ENCODE measurements at regions not wholly inside any gene's neighbourhood (a gene's known extent, or its start where the extent isn't known, plus 50 kb on each side); places are given as distances from the start of the nearest gene placed in this dataset.

DNA sequence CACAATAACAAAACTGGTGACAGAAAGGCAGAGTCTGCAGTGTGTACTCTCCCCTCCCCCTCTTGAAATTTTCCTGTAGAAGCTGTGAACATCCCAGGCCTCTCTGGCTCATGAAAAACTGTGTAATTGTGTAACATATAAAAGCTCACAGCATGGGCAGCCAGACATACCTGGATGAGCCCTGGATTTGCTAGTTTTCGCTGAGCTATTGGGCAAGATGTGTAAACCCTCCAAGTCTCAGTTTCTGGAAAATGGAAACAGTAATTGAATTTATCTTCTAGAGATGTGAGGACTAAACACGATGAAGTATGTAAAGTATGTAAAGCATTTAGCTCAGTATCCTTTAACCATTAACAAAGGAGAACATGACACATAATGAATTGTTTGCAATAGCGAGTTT, 143.2 kb upstream of the ANKH start:
- H3K4me1 ChIP-seq (ENCODE audit: control insufficient read depth in 2 of 2, insufficient read depth in 1 of 2, low read depth in 1 of 2, low read length in 2 of 2), result no peaks in the 10 kb centered on the region
- no peak overlapping the region for H3K4me3 ChIP-seq (ENCODE audit: low read length in 2 of 2)
- H3K9ac ChIP-seq (ENCODE audit: low read depth, low read length, poor library complexity), result no peak overlapping the region
- no peak overlapping the region for H3K27ac ChIP-seq (replicated peaks; ENCODE audit: low read length)
- H3K27me3 ChIP-seq (ENCODE audit: control insufficient read depth in 3 of 3, insufficient read depth in 3 of 3, low read depth in 1 of 3, low read length in 3 of 3), result no peaks in the 10 kb centered on the region
- peaks cover 0 to 2% of the 10 kb centered on the region in 2 donors for H3K9me3 ChIP-seq (replicated peaks in 1 of 2; ENCODE audit: control insufficient read depth in 2 of 2, insufficient read depth in 1 of 2, low read depth in 1 of 2, low read length in 2 of 2)
- H2BK5ac ChIP-seq (ENCODE audit: low read length), result no peak overlapping the region
- no peaks in the 10 kb centered on the region for H3K36me3 ChIP-seq (replicated peaks in 1 of 2; ENCODE audit: control insufficient read depth in 2 of 2, insufficient read depth in 2 of 2, low read length in 2 of 2)
- no peak overlapping the region for H2BK120ac ChIP-seq (ENCODE audit: low read depth, low read length)
- H3K4me2 ChIP-seq (ENCODE audit: insufficient read depth, low read length, poor library complexity, severe bottlenecking), result no peak overlapping the region
- H3K79me1 ChIP-seq (ENCODE audit: low read depth, low read length), result no peaks in the 10 kb centered on the region
- no peak overlapping the region for H2BK15ac ChIP-seq (ENCODE audit: low read length)
- H3K14ac ChIP-seq (ENCODE audit: low read length), result no peak overlapping the region
- no peak for DNase-seq (ENCODE audit: low spot score)
- no peak overlapping the region for H2BK12ac ChIP-seq (ENCODE audit: low read length)
- no peak overlapping the region for H3K18ac ChIP-seq (ENCODE audit: low read length)
- H4K8ac ChIP-seq (ENCODE audit: low read depth, low read length), result no peak overlapping the region
- H2AFZ ChIP-seq (ENCODE audit: low read length), result no peak overlapping the region
- WGBS, 2 donors (ENCODE audit: extremely low coverage in 2 of 2, insufficient read length in 2 of 2, insufficient replicate concordance in 1 of 2), result no CpG with 5 or more reads among the region's 3 CpGs
- no peak overlapping the region for H3K23ac ChIP-seq (ENCODE audit: low read depth, low read length, poor library complexity)
- no peak overlapping the region for H4K91ac ChIP-seq (ENCODE audit: low read depth, low read length, poor library complexity)
- H2AK5ac ChIP-seq (ENCODE audit: low read depth, low read length), result no peak overlapping the region
- H3K4ac ChIP-seq (ENCODE audit: low read length), result no peak overlapping the region

DNA sequence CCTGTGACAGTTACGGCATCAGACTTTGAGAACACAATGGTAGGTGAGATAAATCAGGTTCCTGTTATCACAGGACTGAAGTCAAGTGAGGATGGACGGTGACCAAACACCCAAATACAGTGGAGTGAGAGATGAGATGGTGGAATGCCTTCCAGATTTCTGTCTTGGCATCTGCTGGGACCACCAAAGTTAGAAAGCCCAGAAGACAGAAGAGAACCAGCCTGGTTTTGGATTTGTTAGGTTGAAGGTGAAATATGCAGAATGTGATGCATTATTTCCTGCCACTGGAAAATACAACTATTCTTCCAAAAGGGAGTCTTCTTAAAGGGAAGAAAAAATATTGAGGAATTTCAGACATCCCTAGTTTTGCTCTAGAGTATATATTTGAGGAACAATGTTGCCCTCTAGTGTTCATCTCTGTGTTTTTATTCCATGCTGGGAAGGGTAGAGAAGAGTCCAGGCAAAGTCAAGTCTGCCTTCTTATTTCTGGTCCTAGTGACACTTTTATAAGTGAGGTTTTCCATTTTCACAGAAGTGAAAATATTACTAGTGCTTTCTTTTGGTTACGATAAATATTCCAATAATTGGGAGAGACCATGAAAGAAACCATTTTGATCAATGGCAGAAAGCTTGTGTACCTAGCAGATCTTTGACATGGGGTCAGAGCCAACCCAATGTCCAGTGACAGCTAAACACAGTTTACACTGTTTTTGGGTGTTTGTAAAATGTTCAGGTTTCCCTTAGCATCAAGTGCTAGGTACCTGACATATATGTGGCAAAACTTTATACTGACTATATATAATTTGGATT, 142.3 kb upstream of the ANKH start:
- Histone ChIP-seq H3K4me2 (ENCODE audit: insufficient read depth, low read length, poor library complexity, severe bottlenecking) (no peak overlapping the region), H2AK5ac (ENCODE audit: low read depth, low read length) (no peak overlapping the region), H2BK5ac (ENCODE audit: low read length) (no peak overlapping the region), H3K27me3 (ENCODE audit: control insufficient read depth in 3 of 3, insufficient read depth in 3 of 3, low read depth in 1 of 3, low read length in 3 of 3) (no peaks in the 10 kb centered on the region), H3K79me1 (ENCODE audit: low read depth, low read length) (no peaks in the 10 kb centered on the region), H4K8ac (ENCODE audit: low read depth, low read length) (no peak overlapping the region), H3K23ac (ENCODE audit: low read depth, low read length, poor library complexity) (no peak overlapping the region), H3K4me3 (ENCODE audit: low read length in 2 of 2) (no peak overlapping the region), H3K27ac (replicated peaks; ENCODE audit: low read length) (no peak overlapping the region), H2BK12ac (ENCODE audit: low read length) (no peak overlapping the region), H2AFZ (ENCODE audit: low read length) (no peak overlapping the region), H3K9ac (ENCODE audit: low read depth, low read length, poor library complexity) (no peak overlapping the region), H4K91ac (ENCODE audit: low read depth, low read length, poor library complexity) (no peak overlapping the region), H2BK120ac (ENCODE audit: low read depth, low read length) (no peak overlapping the region), H3K14ac (ENCODE audit: low read length) (no peak overlapping the region), H3K4ac (ENCODE audit: low read length) (no peak overlapping the region), H3K4me1 (ENCODE audit: control insufficient read depth in 2 of 2, insufficient read depth in 1 of 2, low read depth in 1 of 2, low read length in 2 of 2) (peaks cover 0 to 5% of the 10 kb centered on the region in 2 donors), H2BK15ac (ENCODE audit: low read length) (no peak overlapping the region), H3K36me3 (replicated peaks in 1 of 2; ENCODE audit: control insufficient read depth in 2 of 2, insufficient read depth in 2 of 2, low read length in 2 of 2) (no peaks in the 10 kb centered on the region), H3K9me3 (replicated peaks in 1 of 2; ENCODE audit: control insufficient read depth in 2 of 2, insufficient read depth in 1 of 2, low read depth in 1 of 2, low read length in 2 of 2) (peaks cover 0 to 2% of the 10 kb centered on the region in 2 donors), H3K18ac (ENCODE audit: low read length) (no peak overlapping the region)
- WGBS, 2 donors (ENCODE audit: extremely low coverage in 2 of 2, insufficient read length in 2 of 2, insufficient replicate concordance in 1 of 2), result no CpG with 5 or more reads among the region's 3 CpGs
- peak; percentile 36 for DNase-seq (ENCODE audit: low spot score)

DNA sequence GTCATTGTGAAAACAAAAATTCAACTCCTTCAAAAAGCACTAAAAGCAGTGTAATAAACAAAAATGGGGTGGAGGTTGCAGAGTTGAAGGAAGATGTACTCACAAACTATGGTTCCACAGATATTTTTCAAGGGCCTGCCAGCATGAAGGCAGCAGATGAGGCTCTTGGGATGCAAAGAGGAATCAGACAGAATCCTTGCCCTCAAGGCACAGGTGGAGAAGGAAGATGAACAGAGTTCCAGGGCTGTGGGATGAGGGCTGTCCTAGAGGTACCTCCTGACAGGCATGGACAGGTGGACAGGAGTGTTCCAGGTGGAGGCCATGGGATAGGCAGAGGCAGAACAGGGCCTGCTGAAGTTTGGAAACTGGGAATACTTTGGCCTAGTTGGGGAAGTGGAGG, 140.5 kb upstream of the ANKH start:
- Histone ChIP-seq H3K4me3 (ENCODE audit: low read length in 2 of 2) (no peak overlapping the region), H2BK120ac (ENCODE audit: low read depth, low read length) (no peak overlapping the region)

DNA sequence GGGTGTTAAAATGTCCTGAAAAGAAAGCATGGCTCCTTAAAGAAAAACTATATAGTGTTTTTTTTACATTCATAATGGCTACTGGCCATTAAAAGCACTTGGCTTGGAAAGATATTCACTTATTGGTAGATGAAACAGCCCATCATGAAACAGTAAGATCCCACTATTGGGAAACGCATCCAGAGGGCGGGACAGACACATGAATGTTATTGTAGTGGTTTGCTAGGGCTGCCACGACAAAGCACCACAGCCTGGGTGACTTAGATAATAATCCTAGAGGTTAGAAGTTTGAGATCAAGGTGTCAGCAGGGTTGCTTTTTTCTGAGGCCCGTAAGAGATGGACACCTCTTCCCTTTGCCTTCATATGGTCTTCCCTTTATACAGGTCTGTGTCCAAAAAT, 139.4 kb upstream of the ANKH start:
- Histone ChIP-seq H2BK5ac (ENCODE audit: low read length) (no peak overlapping the region), H3K27ac (replicated peaks; ENCODE audit: low read length) (no peak overlapping the region), H3K4ac (ENCODE audit: low read length) (no peak overlapping the region), H3K4me2 (ENCODE audit: insufficient read depth, low read length, poor library complexity, severe bottlenecking) (no peak overlapping the region), H3K9me3 (replicated peaks in 1 of 2; ENCODE audit: control insufficient read depth in 2 of 2, insufficient read depth in 1 of 2, low read depth in 1 of 2, low read length in 2 of 2) (no peaks in the 10 kb centered on the region), H3K23ac (ENCODE audit: low read depth, low read length, poor library complexity) (no peak overlapping the region), H4K91ac (ENCODE audit: low read depth, low read length, poor library complexity) (no peak overlapping the region), H2AK5ac (ENCODE audit: low read depth, low read length) (no peak overlapping the region), H3K36me3 (replicated peaks in 1 of 2; ENCODE audit: control insufficient read depth in 2 of 2, insufficient read depth in 2 of 2, low read length in 2 of 2) (no peaks in the 10 kb centered on the region), H2AFZ (ENCODE audit: low read length) (no peak overlapping the region), H4K8ac (ENCODE audit: low read depth, low read length) (no peak overlapping the region), H3K79me1 (ENCODE audit: low read depth, low read length) (no peaks in the 10 kb centered on the region), H3K4me1 (ENCODE audit: control insufficient read depth in 2 of 2, insufficient read depth in 1 of 2, low read depth in 1 of 2, low read length in 2 of 2) (peaks cover 0 to 8% of the 10 kb centered on the region in 2 donors), H3K4me3 (ENCODE audit: low read length in 2 of 2) (no peak overlapping the region), H3K27me3 (ENCODE audit: control insufficient read depth in 3 of 3, insufficient read depth in 3 of 3, low read depth in 1 of 3, low read length in 3 of 3) (no peaks in the 10 kb centered on the region), H2BK12ac (ENCODE audit: low read length) (no peak overlapping the region), H2BK15ac (ENCODE audit: low read length) (no peak overlapping the region), H3K18ac (ENCODE audit: low read length) (no peak overlapping the region), H3K14ac (ENCODE audit: low read length) (no peak overlapping the region), H2BK120ac (ENCODE audit: low read depth, low read length) (no peak overlapping the region), H3K9ac (ENCODE audit: low read depth, low read length, poor library complexity) (no peak overlapping the region)
- DNase-seq (ENCODE audit: low spot score), result no peak
- no CpG with 5 or more reads among the region's 4 CpGs for WGBS, 2 donors (ENCODE audit: extremely low coverage in 2 of 2, insufficient read length in 2 of 2, insufficient replicate concordance in 1 of 2)

More for the DNA sequence above, 140.5 kb upstream of the ANKH start:
- H2BK5ac ChIP-seq (ENCODE audit: low read length), result no peak overlapping the region
- no peak overlapping the region for H2BK15ac ChIP-seq (ENCODE audit: low read length)
- no peak overlapping the region for H2AFZ ChIP-seq (ENCODE audit: low read length)
- DNase-seq (ENCODE audit: low spot score), result no peak
- H3K9me3 ChIP-seq (replicated peaks in 1 of 2; ENCODE audit: control insufficient read depth in 2 of 2, insufficient read depth in 1 of 2, low read depth in 1 of 2, low read length in 2 of 2), result no peaks in the 10 kb centered on the region
- H3K4ac ChIP-seq (ENCODE audit: low read length), result no peak overlapping the region
- no peak overlapping the region for H3K27ac ChIP-seq (replicated peaks; ENCODE audit: low read length)
- no peak overlapping the region for H3K9ac ChIP-seq (ENCODE audit: low read depth, low read length, poor library complexity)
- H4K91ac ChIP-seq (ENCODE audit: low read depth, low read length, poor library complexity), result no peak overlapping the region
- no peak overlapping the region for H3K18ac ChIP-seq (ENCODE audit: low read length)
- no peak overlapping the region for H2AK5ac ChIP-seq (ENCODE audit: low read depth, low read length)
- H3K79me1 ChIP-seq (ENCODE audit: low read depth, low read length), result no peaks in the 10 kb centered on the region
- H3K23ac ChIP-seq (ENCODE audit: low read depth, low read length, poor library complexity), result no peak overlapping the region
- H4K8ac ChIP-seq (ENCODE audit: low read depth, low read length), result no peak overlapping the region
- H3K36me3 ChIP-seq (replicated peaks in 1 of 2; ENCODE audit: control insufficient read depth in 2 of 2, insufficient read depth in 2 of 2, low read length in 2 of 2), result no peaks in the 10 kb centered on the region
- H3K14ac ChIP-seq (ENCODE audit: low read length), result no peak overlapping the region
- no peak overlapping the region for H2BK12ac ChIP-seq (ENCODE audit: low read length)
- peaks cover 0 to 8% of the 10 kb centered on the region in 2 donors for H3K4me1 ChIP-seq (ENCODE audit: control insufficient read depth in 2 of 2, insufficient read depth in 1 of 2, low read depth in 1 of 2, low read length in 2 of 2)
- H3K4me2 ChIP-seq (ENCODE audit: insufficient read depth, low read length, poor library complexity, severe bottlenecking), result no peak overlapping the region
- no peaks in the 10 kb centered on the region for H3K27me3 ChIP-seq (ENCODE audit: control insufficient read depth in 3 of 3, insufficient read depth in 3 of 3, low read depth in 1 of 3, low read length in 3 of 3)

Data from neuronal stem cell (in vitro differentiated cells).